ENCODE measurements at regions not wholly inside any gene's neighbourhood (a gene's known extent, or its start where the extent isn't known, plus 50 kb on each side); places are given as distances from the start of the nearest gene placed in this dataset.

GRCh38 chr10:64484811-64485330, 963.7 kb downstream of the REEP3 start:
- no peak for DNase-seq (ENCODE audit: low read depth)

DNA sequence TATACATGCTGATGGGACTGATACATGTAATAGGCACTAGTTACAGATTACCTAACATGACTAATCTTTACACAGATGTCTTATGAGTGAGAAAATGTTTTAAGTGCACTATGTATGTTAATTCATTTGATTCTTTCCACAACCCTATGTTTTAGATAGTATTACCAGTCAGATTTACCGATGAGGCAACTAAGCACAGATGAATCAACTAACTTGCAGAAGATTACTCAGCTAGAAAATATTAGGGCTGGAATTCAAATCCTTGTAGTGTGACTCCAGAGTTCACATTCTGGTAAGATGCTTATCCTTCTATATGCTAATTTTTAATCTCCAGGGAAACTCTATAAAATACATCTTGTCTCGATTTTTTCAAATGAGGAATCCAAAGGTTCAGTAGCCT, 964.9 kb downstream of the REEP3 start:
- no peak for DNase-seq (ENCODE audit: low read depth)

DNA sequence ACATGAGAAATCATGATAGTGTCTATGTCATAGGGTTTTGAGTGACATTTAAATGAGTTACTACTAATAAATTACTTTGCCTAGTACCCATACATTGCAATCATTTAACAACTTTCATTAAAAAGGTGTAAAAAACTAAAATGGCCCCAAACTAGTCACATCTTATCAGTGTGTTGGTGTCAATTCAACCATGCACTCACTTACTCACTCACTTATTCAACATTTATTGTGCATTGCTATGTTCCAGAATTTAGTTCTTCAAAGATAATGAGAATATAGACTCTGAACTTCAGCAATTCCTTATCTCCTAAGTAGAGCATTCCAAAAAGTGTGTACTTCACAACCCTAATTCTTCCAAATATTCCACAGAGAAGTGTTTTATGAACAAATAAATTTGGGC, 965.7 kb downstream of the REEP3 start:
- DNase-seq (ENCODE audit: low read depth) = no peak

DNA sequence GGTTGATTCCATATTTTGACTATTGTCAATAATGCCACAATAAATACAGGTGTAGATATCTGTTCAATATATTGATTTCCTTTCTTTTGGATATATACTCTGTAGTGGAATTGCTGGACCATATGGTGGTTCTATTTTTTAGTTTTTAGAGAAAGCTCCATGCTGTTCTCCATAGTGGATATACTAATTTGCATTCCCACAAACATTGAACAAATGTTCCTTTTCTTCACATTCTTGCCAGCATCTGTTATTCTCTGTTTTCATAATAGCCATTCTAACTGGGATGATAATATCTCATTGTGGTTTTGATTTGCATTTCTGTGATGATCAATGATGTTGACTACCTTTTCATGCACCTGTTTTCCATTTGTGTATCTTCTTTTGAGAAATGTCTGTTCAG, 973.7 kb downstream of the REEP3 start:
- no peak for DNase-seq (ENCODE audit: low read depth)

- no peak for DNase-seq (ENCODE audit: low read depth)
Observed at GRCh38 chr10:64497306-64497705, 976.1 kb downstream of the REEP3 start.

- DNase-seq (ENCODE audit: low read depth) = no peak
Observed at GRCh38 chr10:64501807-64502206, 980.6 kb downstream of the REEP3 start.

- no peak for DNase-seq (ENCODE audit: low read depth)
Observed at GRCh38 chr10:64502936-64503335, 981.7 kb downstream of the REEP3 start.

DNA sequence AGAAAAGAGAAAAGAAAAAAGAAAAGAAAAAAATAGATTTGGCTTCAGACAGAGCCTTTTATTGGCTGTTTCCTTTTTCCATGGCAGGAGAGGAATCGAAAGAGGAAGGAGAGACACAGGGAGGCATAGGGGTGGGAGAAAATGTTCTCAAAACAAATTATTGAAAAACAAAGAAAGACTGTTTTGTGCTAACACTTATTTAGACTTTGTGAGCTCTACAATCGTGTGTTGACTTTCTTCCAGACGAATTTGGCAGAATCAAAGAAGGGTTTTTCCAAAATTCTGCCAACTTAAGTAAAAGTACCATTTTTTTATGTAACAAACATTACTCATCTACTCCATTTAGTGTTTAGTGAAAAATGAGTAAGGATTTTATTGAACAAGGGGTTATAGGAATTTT, 982.2 kb downstream of the REEP3 start:
- DNase-seq (ENCODE audit: low read depth) = no peak

DNA sequence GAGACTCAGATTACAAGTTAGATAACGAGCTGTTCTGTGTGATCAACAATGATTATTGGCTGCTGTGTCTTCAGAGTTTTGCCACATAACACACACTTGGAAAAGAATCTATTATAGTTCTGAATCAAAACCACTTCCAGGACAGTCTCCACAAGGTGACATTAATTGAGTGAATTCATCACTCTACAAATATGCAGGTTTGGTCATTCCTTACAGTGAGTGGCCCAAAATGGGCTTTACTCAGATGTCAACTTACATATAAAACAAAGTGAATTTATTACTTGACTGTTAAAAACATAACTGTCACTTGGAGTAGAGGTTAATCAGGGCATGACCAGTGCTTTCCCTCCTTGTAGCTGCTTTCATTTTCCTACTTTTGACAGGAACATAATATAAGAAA, 984.3 kb downstream of the REEP3 start:
- no peak for DNase-seq (ENCODE audit: low read depth)

GRCh38 chr10:64506963-64507362, 985.8 kb downstream of the REEP3 start:
- DNase-seq (ENCODE audit: low read depth) = no peak

DNA sequence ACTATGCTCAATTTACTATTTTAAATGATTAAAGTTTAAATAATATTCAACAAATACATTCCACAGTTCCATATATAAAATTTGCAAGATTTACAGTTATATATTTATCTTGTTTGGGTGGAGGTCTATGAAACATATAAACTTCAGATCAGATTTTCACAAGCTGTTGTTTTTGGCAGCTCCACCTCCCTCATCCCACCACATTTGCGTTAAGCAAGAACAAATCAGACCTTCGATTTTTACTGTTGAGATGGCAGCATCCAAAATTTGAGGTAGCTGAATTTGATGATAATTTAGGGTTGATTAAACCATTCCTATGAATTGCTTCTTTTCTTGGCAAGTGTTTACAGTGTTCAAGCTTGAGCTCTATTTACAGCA, 986.4 kb downstream of the REEP3 start:
- no peak for DNase-seq (ENCODE audit: low read depth)

GRCh38 chr10:64508029-64508661, 986.9 kb downstream of the REEP3 start:
- no peak for DNase-seq (ENCODE audit: low read depth)

DNA sequence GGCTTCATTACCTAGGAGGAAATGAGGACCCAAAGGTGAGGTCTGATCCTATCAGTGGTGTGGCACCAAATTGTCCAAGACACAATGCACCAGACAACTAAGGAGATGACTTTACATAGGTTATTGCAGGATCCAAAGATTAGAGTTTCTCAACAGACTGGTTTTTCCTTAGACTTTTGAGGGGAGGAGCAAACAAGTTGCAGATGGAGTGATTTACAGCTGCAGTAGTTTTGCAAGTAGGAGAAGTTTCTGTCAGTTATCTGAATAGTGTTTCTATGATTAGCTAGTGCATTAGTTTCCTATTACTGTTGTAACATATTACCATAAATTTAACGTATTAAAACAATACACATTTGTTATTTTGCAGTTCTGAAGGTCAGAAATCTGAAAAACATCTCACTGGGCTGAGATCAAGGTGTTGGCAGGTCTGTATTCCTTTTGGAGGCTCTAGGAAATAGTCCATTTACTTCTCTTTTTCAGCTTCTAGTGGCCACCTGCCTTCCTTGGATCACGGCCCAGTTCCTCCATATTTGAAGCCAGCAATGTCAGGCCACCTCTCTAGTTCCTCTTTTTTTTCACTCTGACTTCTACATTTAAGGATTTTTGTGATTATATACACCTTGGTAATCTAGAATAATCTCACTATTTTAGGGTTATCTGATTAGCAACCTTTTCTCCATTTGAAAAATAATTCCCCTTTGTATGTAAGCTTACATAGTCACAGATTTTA, 994.9 kb downstream of the REEP3 start:
- no peak for DNase-seq (ENCODE audit: low read depth)

DNA sequence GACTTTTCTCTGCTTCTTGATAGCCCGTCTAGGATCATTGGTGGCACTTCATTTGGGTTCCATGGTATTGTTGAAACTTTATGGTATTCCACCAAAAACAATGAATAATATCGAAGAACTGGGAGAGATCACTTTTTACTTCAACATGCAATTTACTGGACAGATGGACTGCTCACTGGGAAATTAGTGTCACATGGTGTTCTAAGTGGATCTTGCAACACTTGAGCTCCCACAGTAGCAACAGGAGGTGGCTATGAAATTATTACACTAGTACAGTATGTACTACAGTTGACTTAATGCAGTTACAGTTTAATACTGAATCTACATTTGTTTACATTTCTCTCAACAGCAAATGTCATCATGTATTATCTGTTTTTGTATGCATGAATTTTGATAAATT, 997.3 kb downstream of the REEP3 start:
- DNase-seq (ENCODE audit: low read depth) = no peak

- DNase-seq (ENCODE audit: low read depth) = no peak
Observed at GRCh38 chr10:64519427-64519826, 998.2 kb downstream of the REEP3 start.

- no peak for DNase-seq (ENCODE audit: low read depth)
Observed at GRCh38 chr10:64519831-64520230, 998.6 kb downstream of the REEP3 start.

DNA sequence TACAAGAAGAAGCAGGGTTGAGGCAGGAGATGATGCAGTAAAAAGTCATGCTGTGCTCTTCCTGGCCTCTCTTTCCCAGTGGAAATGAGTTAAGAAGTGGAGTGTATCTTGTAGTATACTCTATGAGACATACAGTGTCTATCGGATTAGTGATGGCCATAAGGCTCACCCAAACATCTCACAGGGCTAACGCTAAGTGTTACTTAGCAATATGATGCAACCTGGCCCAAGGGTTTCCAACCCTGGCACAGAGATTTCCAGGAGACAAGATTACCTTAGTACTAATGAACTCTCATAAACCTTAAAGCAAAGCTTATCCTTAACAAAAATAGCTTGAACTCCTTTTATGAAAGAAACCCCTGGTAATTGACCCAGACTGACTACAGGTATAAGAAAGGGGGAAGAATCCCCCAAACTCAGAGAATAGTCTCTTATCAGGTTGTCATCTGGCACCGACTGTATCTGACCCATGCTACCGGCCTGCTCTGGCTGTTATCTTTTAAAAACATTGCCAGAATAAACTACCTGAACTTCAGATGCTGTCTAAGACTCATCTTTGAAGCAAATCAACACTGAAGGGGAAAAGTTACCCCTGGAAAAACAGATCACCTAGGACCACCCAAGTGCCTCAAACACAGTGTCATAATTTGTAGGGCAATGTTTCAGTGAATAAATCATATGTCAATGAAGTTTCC, 1002.0 kb downstream of the REEP3 start:
- DNase-seq (ENCODE audit: low read depth) = no peak

- no peak for DNase-seq (ENCODE audit: low read depth)
Observed at GRCh38 chr10:64528294-64529002, 1007.2 kb downstream of the REEP3 start.

DNA sequence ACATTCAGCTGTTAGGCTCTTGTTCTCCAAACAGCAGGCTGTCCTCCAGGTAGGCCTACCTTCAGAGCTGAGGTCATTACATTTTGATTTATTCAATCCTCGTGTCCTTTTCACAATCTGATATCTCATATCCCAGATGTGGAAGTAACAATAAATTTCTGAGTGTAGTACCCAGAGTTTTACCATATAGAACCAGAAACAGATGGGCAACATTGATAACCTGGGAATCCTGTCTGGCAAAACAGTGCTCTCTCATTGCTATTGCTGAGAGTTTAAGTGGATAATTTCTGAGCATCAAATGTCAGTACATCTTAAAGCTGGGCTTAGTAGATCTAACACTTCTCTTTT, 1007.8 kb downstream of the REEP3 start:
- no peak for DNase-seq (ENCODE audit: low read depth)

DNA sequence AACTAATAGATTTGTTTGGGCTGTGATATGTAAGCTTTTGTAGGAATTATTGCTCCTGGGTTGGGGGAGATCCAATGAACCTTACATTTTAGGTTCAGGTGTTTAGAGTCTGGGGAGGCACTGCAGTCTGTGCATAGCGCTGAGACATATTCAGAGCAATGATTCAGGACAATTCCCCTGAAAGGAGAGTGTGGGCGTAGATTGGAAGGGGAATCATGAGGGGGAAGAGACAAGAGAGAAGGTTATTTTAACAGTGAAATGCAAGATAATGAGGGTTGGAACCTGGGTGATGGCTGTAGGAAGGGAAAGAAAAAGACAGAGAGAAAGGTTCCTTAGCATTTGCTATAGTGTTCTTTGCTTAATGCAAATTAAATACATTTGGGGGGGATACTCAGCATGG, 1013.4 kb downstream of the REEP3 start:
- no peak for DNase-seq (ENCODE audit: low read depth)

DNA sequence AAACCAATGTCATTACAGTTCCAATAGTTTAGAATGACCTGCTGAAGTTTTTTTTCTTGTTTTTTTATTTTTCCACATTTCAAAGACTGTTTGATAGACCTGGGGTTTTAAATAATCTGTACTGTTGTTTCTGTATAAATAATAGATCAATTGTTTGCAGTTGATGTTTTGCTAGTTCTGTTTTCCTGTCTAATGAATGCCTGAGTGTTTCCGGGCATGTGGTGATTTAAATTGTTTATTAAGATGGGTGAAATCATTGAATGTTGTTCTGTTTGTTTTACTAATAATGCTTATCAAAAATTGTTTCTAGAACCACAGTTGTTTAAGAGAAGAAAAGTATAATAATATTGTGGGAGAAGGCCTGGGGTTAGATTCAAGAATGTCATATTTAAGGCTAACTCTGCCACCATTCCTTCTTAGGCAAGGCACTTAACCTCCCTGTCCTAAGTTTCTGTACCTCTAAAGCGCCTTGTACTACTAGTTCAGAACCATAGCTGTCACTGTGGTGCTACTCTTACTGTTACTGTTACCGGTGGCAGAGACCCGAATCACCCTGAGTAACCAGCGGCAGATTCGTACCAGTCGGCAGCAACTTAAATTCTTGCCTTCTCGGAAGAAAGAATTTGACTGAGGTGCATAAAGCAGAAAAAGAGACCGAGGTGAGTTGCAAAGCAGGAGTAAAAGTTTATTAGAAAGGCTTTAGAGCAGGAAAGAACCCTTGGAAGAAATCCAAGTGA, 1014.1 kb downstream of the REEP3 start:
- DNase-seq (ENCODE audit: low read depth) = no peak
